PC-9 (cell line): ENCODE measurements at regions not wholly inside any gene's neighbourhood (a gene's known extent, or its start where the extent isn't known, plus 50 kb on each side); places are given as distances from the start of the nearest gene placed in this dataset.
"Not testable (repeated sequence)": the region's sequence is repeated elsewhere in the genome, so short reads cannot be mapped to it uniquely, and the experiment has no call there.

Experiments
- BruUV-seq: library from RNA; stranded (reverse); fragments of 400-500 nt; replicated peaks from 2 replicates; lab custom pipeline; 2021; lab: Mats Ljungman, UMichigan
- CTCF ChIA-PET: fragments of 300-600 bp; sonication (Branson Sonifier 250); formaldehyde crosslinking; loops from one replicate; lab custom pipeline; 2022; ENCODE audit warnings: antibody characterized with exemption; lab: Charles Lee
- POLR2A ChIA-PET: fragments of 300-600 bp; sonication (Branson Sonifier 250); formaldehyde crosslinking; loops from one replicate; lab custom pipeline; 2022; ENCODE audit warnings: antibody characterized with exemption; ENCODE audit not compliant: unreplicated experiment; lab: Charles Lee
- DNase-seq, 2 experiments: peaks; one replicate each; pipeline versions ENCODE4 v3.0.0 to v3.0.0-alpha.2; 2015 to 2022; ENCODE audit warnings: mixed read lengths in 1 of 2
- H2AFZ ChIP-seq: fragments of 200-600 bp; sonication (generic); 2 replicates; pipeline ENCODE4 v1.8.1; 2017; ENCODE audit warnings: antibody characterized with exemption
- H3F3A ChIP-seq: fragments of 200-600 bp; sonication (generic); 2 replicates; pipeline ENCODE4 v1.8.1; 2017; ENCODE audit warnings: antibody characterized with exemption, mild to moderate bottlenecking, low read depth; ENCODE audit not compliant: insufficient read depth
- H3K27ac ChIP-seq: fragments of 200-600 bp; sonication (generic); 2 replicates; pipeline ENCODE4 v1.6.1; 2016; ENCODE audit warnings: mixed run types
- H3K27me3 ChIP-seq: fragments of 200-600 bp; sonication (generic); 2 replicates; pipeline ENCODE4 v1.6.1; 2016; ENCODE audit warnings: low read depth, mixed run types; ENCODE audit not compliant: insufficient read depth
- H3K36me3 ChIP-seq: fragments of 200-600 bp; sonication (generic); 2 replicates; pipeline ENCODE4 v1.6.1; 2016; ENCODE audit warnings: low read depth, mixed run types
- H3K4me1 ChIP-seq: fragments of 200-600 bp; sonication (generic); replicated peaks from 2 replicates; pipeline ENCODE4 v1.6.1; 2016; ENCODE audit warnings: mixed run types; ENCODE audit not compliant: insufficient read depth
- H3K4me2 ChIP-seq: fragments of 200-600 bp; sonication (generic); 2 replicates; pipeline ENCODE4 v1.6.1; 2017; ENCODE audit warnings: mixed run types
- H3K4me3 ChIP-seq: fragments of 200-600 bp; sonication (generic); 2 replicates; pipeline ENCODE4 v1.6.1; 2016; ENCODE audit warnings: mixed run types
- H3K79me2 ChIP-seq: fragments of 200-600 bp; sonication (generic); 2 replicates; pipeline ENCODE4 v1.6.1; 2017; ENCODE audit warnings: low read depth, mixed run types
- H3K9me2 ChIP-seq: fragments of 200-600 bp; sonication (generic); 2 replicates; pipeline ENCODE4 v1.8.1; 2017; ENCODE audit warnings: mild to moderate bottlenecking; ENCODE audit not compliant: insufficient read depth
- H3K9me3 ChIP-seq: fragments of 200-600 bp; sonication (generic); 2 replicates; pipeline ENCODE4 v1.8.1; 2016; ENCODE audit warnings: low read depth; ENCODE audit not compliant: insufficient read depth
- H4K20me1 ChIP-seq: fragments of 200-600 bp; sonication (generic); 2 replicates; pipeline ENCODE4 v1.8.1; 2017; ENCODE audit not compliant: insufficient read depth
- intact Hi-C: fragments of 100-400 bp; cut with micrococcal nuclease; formaldehyde crosslinking; loops from one replicate; pipeline ENCODE4 v1.10.0; 2022; ENCODE audit not compliant: unreplicated experiment

- H3K36me3 ChIP-seq, BruUV-seq, H3F3A ChIP-seq, H3K27ac ChIP-seq, H3K9me3 ChIP-seq, H2AFZ ChIP-seq, DNase-seq, H3K27me3 ChIP-seq, H3K4me2 ChIP-seq, H3K4me3 ChIP-seq, H3K4me1 ChIP-seq, H3K9me2 ChIP-seq, CTCF ChIA-PET, POLR2A ChIA-PET, H3K79me2 ChIP-seq, intact Hi-C loops, H4K20me1 ChIP-seq: not testable (repeated sequence)
Measured at GRCh38 chr5:21481320-21482270, 1371.5 kb downstream of the CDH12 start.

DNA sequence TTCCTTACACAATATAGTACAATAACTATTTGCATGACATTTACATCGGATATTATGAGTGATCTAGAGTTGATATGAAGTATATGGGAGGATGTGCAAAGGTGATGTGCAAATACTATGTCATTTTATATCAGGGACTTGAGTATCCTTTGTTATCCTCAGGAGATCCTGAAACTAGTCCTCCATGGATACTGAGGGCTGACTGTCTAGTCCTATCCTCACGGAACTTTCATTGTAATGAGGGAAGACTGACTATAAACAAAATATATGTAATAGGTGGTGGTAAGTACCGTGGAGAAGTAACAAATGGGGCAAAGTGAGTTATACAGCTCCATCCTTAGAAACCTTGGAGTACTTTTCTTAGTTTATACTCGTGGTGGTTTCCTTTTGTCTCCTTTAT is 1373.1 kb downstream of the CDH12 start:
- BruUV-seq, CTCF ChIA-PET: not testable (repeated sequence)

DNA sequence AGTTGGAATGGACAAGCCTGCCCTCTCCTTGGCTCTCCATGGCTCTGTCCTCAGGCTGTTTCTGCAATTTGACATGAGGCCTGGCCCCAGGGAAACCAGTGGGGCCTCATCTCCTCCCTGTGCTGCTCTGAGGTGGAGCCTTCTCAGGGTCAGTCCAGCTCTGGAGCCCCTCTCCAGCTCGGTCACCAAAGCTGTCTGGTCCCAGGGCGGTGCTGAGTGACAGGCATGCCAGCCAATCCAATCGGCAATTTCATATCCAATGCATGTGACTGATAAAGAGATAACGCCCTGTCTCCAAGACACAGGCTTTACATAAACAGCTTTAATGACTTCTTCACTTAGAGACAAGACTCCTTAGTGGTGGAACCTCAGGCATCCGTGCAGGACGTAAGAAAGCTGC is 1379.2 kb downstream of the CDH12 start:
- H2AFZ ChIP-seq, H4K20me1 ChIP-seq, H3F3A ChIP-seq, H3K4me1 ChIP-seq, H3K79me2 ChIP-seq, POLR2A ChIA-PET, BruUV-seq, H3K4me3 ChIP-seq, H3K9me2 ChIP-seq, H3K27ac ChIP-seq, intact Hi-C loops, H3K36me3 ChIP-seq, H3K4me2 ChIP-seq, H3K27me3 ChIP-seq, DNase-seq, CTCF ChIA-PET, H3K9me3 ChIP-seq: not testable (repeated sequence)

More for the DNA sequence above, 1373.1 kb downstream of the CDH12 start:
- H3K4me3 ChIP-seq, DNase-seq, H2AFZ ChIP-seq, H3K9me2 ChIP-seq, H3F3A ChIP-seq, H3K4me1 ChIP-seq, H3K4me2 ChIP-seq, H3K79me2 ChIP-seq, H3K27ac ChIP-seq, POLR2A ChIA-PET, H3K27me3 ChIP-seq, H3K9me3 ChIP-seq, H4K20me1 ChIP-seq, intact Hi-C loops, H3K36me3 ChIP-seq: not testable (repeated sequence)

DNA sequence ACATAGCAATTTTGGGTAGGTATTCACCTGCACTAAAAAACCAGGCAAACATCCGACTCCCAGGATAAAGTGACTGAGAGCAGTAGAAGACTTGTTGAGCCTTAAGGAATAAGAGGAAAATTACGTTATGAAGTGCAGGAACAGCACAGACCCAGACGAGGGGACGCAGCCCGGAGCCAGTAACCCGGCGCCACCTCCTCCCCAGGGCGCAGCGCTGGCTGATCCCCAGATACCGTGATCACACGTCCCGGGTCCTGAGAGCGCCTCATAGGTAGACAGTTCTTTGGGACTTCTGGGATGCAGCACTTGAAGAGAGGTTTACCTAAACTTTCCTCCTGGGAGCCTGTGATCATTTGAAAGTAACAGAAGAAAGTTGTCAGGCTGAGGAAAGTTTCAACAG is 1379.7 kb downstream of the CDH12 start:
- POLR2A ChIA-PET, H4K20me1 ChIP-seq, CTCF ChIA-PET: not testable (repeated sequence)

DNA sequence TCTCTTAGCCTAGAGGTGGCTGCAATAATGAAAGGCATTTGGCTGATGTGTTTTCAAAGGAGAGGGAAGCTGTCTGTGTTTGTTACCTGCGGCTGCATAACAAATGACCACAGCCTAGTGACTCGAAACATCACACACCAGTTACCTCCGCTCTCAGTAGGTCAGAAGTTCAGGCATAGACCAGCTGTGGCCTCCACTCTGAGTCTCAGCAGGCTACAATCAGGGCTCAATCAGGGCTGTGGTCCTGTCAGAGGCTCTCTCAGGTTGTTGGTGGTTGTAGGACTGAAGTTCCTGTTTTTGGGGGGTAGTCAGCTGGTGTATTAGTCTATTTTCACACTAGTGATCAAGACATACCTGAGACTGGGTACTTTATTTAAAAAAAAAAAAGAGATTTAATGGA is 1381.5 kb downstream of the CDH12 start:
- H2AFZ ChIP-seq, H3F3A ChIP-seq, H3K36me3 ChIP-seq, H4K20me1 ChIP-seq, H3K9me2 ChIP-seq, CTCF ChIA-PET, BruUV-seq, H3K4me1 ChIP-seq, H3K27me3 ChIP-seq, H3K9me3 ChIP-seq, H3K4me2 ChIP-seq, intact Hi-C loops, H3K27ac ChIP-seq, H3K4me3 ChIP-seq, H3K79me2 ChIP-seq, DNase-seq, POLR2A ChIA-PET: not testable (repeated sequence)

More for the DNA sequence above, 1379.7 kb downstream of the CDH12 start:
- H3K4me1 ChIP-seq, H3K27me3 ChIP-seq, H3K27ac ChIP-seq, BruUV-seq, DNase-seq, H3K9me2 ChIP-seq, H3K4me2 ChIP-seq, H3F3A ChIP-seq, H3K79me2 ChIP-seq, H3K9me3 ChIP-seq, H3K36me3 ChIP-seq, H3K4me3 ChIP-seq, H2AFZ ChIP-seq, intact Hi-C loops: not testable (repeated sequence)
